Fibroblast of pulmonary artery (primary cell): ENCODE measurements at regions not wholly inside any gene's neighbourhood (a gene's known extent, or its start where the extent isn't known, plus 50 kb on each side); places are given as distances from the start of the nearest gene placed in this dataset.
A peak's percentile ranks its signal among the peaks of the same experiment; 100 is the strongest.

Source experiments
- DNase-seq: peaks from one replicate; pipeline ENCODE4 v3.0.0-alpha.2; 2010; ENCODE audit warnings: low read depth
- H3K4me3 ChIP-seq: replicated peaks from 2 replicates; pipeline ENCODE4 v1.5.1; 2011; ENCODE audit warnings: low read depth, mild to moderate bottlenecking, control low read depth, low read length, moderate library complexity
- TF ChIP-seq, protein P1 (sequence below): IDR thresholded peaks from 2 replicates; pipeline ENCODE4 v1.5.1; 2011; ENCODE audit warnings: mild to moderate bottlenecking, control low read depth, low read length, inconsistent platforms; ENCODE audit errors: missing control alignments

DNA sequence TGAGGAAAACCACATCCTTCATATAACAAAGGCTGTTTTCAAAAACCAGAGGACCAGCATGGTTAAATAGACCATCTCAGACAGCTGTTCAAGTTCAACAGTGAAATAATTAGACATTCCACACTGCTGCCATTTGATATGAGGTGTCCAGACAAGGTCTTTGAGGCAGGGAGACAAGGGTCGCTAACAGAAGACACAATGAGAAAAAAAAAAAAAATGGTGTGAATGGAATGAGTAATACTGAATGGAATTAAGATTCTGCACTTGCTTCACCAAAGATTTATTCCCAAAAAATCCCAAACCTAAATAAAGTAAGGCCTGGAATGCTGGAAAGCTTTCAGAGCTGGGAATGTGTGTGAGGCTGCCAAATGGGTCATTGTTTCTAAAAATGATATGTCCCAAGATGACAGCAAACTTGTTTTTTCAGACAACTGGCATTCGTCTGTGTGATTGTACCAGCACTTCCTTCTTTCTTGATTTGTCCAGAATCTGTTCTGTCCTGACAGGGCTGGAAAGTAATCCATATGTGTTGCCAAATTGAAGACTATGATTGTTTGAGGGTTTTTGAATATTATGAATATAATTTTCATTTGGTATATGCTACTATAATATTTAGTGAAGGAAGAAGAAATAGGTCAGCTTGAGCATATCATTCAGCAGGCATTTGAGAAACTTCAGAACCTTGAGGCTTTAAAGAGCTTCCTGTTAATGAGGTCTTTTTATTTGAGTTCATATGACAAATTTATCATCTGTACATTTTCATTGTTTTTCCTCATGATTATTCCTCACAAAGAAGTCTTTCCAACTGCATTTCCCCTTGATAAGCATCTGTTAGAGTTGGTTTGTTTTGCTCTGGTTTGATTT, 85.2 kb upstream of the ITGA4 start:
- no peak overlapping the region for H3K4me3 ChIP-seq
- peak; percentile 72 for DNase-seq
- TF ChIP-seq, protein P1, sequence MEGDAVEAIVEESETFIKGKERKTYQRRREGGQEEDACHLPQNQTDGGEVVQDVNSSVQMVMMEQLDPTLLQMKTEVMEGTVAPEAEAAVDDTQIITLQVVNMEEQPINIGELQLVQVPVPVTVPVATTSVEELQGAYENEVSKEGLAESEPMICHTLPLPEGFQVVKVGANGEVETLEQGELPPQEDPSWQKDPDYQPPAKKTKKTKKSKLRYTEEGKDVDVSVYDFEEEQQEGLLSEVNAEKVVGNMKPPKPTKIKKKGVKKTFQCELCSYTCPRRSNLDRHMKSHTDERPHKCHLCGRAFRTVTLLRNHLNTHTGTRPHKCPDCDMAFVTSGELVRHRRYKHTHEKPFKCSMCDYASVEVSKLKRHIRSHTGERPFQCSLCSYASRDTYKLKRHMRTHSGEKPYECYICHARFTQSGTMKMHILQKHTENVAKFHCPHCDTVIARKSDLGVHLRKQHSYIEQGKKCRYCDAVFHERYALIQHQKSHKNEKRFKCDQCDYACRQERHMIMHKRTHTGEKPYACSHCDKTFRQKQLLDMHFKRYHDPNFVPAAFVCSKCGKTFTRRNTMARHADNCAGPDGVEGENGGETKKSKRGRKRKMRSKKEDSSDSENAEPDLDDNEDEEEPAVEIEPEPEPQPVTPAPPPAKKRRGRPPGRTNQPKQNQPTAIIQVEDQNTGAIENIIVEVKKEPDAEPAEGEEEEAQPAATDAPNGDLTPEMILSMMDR: no peak

DNA sequence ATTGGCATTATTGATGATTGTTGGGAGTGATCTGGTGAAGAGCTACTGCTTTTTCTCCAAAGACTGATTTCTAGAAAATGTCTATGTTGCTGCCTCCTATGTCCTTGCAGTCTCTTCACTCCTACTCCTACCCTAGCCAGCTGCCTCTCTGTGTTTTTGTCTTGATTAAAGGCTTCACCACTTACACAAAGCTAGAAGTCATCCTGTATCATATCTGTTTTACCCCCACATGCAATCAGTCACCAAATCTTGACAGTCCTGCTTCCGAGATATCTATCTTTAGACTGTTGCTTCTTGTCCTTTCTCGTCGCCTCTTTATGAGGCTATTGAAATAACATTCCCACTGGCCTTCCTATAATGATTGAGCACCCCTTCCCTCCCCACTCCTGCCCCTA, 84.5 kb upstream of the ITGA4 start:
- TF ChIP-seq, protein P1: no peak
- DNase-seq: no peak

DNA sequence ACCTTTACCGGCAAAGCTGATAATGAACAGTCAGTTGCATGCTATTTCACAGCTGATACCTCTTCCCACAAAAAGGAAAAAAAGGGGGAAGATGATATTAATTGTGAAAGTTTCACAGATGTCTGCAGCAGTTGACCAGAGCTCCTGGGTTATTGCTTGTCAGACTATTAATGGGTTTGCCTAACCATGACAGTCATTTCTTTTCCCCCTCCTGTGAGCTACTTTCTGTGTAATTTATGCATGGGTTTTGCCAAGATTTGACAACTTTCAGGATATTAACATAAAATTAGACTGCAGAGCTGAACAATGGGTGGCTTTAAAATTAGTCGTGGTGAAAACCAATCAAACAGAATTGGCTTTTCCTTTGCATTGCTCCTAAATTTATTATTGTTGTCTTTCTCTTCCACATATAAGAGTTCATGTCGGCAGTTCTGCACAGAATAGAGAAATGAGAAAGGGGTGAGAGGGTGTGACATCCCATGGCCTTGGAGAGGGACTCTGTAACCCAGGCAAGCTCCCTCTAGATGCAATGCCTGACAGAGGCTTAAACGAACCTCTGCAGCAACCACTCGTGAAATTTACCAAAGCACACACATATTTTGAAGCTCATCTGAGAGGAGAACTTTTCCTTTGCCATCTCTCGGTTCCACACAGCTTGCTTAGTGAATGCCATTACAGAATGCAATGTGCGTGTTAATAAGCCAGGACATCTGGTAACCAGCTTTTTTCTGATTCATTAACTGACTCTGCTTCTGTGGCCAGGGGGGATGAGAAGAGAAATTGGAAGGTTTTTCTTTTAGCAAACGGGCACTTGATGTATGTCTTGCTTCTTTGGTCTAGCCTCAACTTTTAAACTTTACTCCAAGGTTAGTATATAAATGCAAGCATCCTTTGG, 82.2 kb upstream of the ITGA4 start:
- TF ChIP-seq, protein P1: no peak
- H3K4me3 ChIP-seq: no peak overlapping the region
- no peak for DNase-seq

More for the DNA sequence above, 84.5 kb upstream of the ITGA4 start:
- no peak overlapping the region for H3K4me3 ChIP-seq

DNA sequence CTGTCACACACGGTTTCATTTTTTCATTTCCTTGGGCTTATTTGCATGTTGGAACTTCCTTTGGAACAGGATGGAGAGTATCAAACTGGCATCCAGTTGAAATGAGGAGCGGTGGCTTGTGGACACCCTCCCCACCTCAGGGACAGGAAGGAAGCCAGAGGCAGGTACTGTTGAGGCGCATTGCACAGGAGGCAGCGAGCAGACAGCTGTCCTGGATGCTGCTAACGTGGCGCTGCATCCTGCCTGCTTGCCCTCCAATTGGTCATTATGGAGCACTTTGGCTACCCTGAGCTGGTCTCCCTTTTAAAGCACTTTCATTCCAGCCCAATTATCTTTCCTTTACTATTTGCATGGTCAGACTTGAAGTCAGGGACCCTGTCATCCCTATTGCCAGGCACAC, 80.7 kb upstream of the ITGA4 start:
- TF ChIP-seq, protein P1: no peak
- no peak overlapping the region for H3K4me3 ChIP-seq
- no peak for DNase-seq

DNA sequence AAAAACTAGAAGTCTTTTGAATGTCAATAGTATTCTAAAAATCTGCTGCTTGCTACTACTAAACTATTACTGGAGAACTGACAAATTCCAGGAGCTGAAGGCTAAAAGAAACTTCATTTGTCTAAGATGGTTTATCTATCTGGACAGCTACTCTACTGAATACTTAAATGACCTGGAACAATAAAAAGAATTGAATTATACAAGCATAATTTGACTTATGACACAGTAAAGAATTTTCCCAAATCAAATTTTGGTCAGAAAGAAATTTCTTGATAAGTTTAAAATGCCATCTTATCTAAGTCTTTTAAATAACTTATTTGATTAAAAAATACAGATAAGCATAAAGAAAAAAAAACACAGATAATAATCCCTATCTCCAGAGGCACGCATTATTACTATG, 80.2 kb upstream of the ITGA4 start:
- DNase-seq: no peak
- H3K4me3 ChIP-seq: no peak overlapping the region
- TF ChIP-seq, protein P1: no peak

DNA sequence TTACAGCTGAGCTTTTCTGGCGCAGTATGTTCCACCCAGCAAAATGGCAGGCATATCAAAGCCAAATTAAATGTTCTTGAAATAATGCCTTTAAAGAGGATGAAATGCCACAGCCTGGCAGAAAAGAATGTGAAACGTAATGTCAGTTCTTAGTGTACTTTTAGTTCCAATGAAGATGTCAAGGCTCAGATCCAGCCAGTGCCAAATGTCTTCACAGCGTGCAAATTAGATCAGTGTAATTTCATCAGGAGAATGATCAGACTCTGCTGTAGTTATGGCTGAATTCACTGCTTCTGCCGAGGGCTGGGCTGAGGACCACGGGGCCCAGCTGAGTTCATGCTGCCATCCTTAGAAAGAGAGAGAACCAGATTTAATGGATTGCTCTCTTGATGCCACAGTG, 78.7 kb upstream of the ITGA4 start:
- DNase-seq: no peak
- no peak overlapping the region for H3K4me3 ChIP-seq
- TF ChIP-seq, protein P1: no peak
